SK-N-SH (cell line): ENCODE measurements at regions not wholly inside any gene's neighbourhood (a gene's known extent, or its start where the extent isn't known, plus 50 kb on each side); places are given as distances from the start of the nearest gene placed in this dataset.

ENCODE experiments used
- CTCF ChIA-PET: fragments of 300-600, 350-600 bp; formaldehyde crosslinking; extraction: SDS; loops from one replicate; lab custom pipeline; 2021; lab: Yijun Ruan, JAX
- POLR2A ChIA-PET: fragments of 350-600 bp; sonication (Branson Sonifier 250); formaldehyde crosslinking; extraction: SDS; loops from one replicate; lab custom pipeline; 2020; ENCODE audit warnings: antibody characterized with exemption, inconsistent platforms; lab: Yijun Ruan, JAX
- DNase-seq: peaks from one replicate; pipeline ENCODE4 v3.0.0; 2012
- H2AFZ ChIP-seq: fragments of 200-600 bp; sonication (generic); 2 replicates; pipeline ENCODE4 v1.8.1; 2016; ENCODE audit warnings: antibody characterized with exemption, mild to moderate bottlenecking, low read depth
- H3F3A ChIP-seq: fragments of 200-600 bp; sonication (generic); replicated peaks from 2 replicates; pipeline ENCODE3; 2016; ENCODE audit warnings: antibody characterized with exemption, mild to moderate bottlenecking; ENCODE audit not compliant: insufficient read depth
- H3K27ac ChIP-seq, 2 experiments: fragments of 200-500 bp in 1 of 2; fragments of 200-600 bp in 1 of 2; sonication (Bioruptor generic) in 1 of 2; sonication (generic), shearing (Covaris generic) in 1 of 2; 2 replicates each; pipeline versions ENCODE4 v1.5.1 to v1.6.1; 2014 to 2016; ENCODE audit warnings: low read depth in 2 of 2, inconsistent platforms in 1 of 2, low read length in 1 of 2, mild to moderate bottlenecking in 1 of 2, mixed read lengths in 1 of 2
- H3K27me3 ChIP-seq: fragments of 200-600 bp; sonication (generic), shearing (Covaris generic); 2 replicates; pipeline ENCODE4 v1.6.1; 2016; ENCODE audit warnings: mixed run types; ENCODE audit not compliant: insufficient read depth
- H3K36me3 ChIP-seq, 2 experiments: fragments of 200-500 bp in 1 of 2; fragments of 200-600 bp in 1 of 2; sonication (Bioruptor generic) in 1 of 2; sonication (generic) in 1 of 2; replicated peaks in 1 of 2; 2 replicates each; pipeline versions ENCODE3 to v1.5.1; 2014 to 2016; ENCODE audit warnings: low read length in 1 of 2, mild to moderate bottlenecking in 1 of 2; ENCODE audit not compliant: insufficient read depth in 2 of 2, control insufficient read depth in 1 of 2
- H3K4me1 ChIP-seq, 2 experiments: fragments of 200-500 bp in 1 of 2; fragments of 200-600 bp in 1 of 2; sonication (Bioruptor generic) in 1 of 2; sonication (generic), shearing (Covaris generic) in 1 of 2; 2 replicates each; pipeline versions ENCODE4 v1.5.1 to v1.6.1; 2014 to 2016; ENCODE audit warnings: low read depth in 1 of 2, low read length in 1 of 2, mixed run types in 1 of 2; ENCODE audit not compliant: insufficient read depth in 2 of 2, control insufficient read depth in 1 of 2
- H3K4me2 ChIP-seq: fragments of 200-600 bp; sonication (generic), shearing (Covaris generic); 2 replicates; pipeline ENCODE4 v1.6.1; 2017; ENCODE audit warnings: mixed run types
- H3K4me3 ChIP-seq, 2 experiments: fragments of 200-500 bp in 1 of 2; fragments of 200-600 bp in 1 of 2; sonication (Bioruptor generic) in 1 of 2; sonication (generic), shearing (Covaris generic) in 1 of 2; 2 replicates each; pipeline versions ENCODE4 v1.5.1 to v1.8.1; 2014 to 2016; ENCODE audit warnings: low read depth in 2 of 2, inconsistent platforms in 1 of 2, low read length in 1 of 2, mild to moderate bottlenecking in 1 of 2, mixed read lengths in 1 of 2, moderate library complexity in 1 of 2
- H3K79me2 ChIP-seq: fragments of 200-600 bp; sonication (generic); 2 replicates; pipeline ENCODE4 v1.8.1; 2017; ENCODE audit warnings: mild to moderate bottlenecking; ENCODE audit not compliant: insufficient read depth
- H3K9ac ChIP-seq: fragments of 200-600 bp; sonication (generic); 2 replicates; pipeline ENCODE4 v1.6.1; 2017; ENCODE audit warnings: mixed run types
- H3K9me2 ChIP-seq: fragments of 200-600 bp; sonication (generic); 2 replicates; pipeline ENCODE4 v1.6.1; 2017; ENCODE audit warnings: mixed run types
- H3K9me3 ChIP-seq: fragments of 200-600 bp; sonication (generic); 2 replicates; pipeline ENCODE4 v1.6.1; 2017; ENCODE audit warnings: mixed run types, mild to moderate bottlenecking, moderate library complexity
- H4K20me1 ChIP-seq: fragments of 200-600 bp; sonication (generic); 2 replicates; pipeline ENCODE4 v1.6.1; 2017; ENCODE audit warnings: mild to moderate bottlenecking, mixed run types; ENCODE audit not compliant: insufficient read depth
- CTCF ChIP-seq: fragments of 200-600 bp; sonication (generic); IDR thresholded peaks from 2 replicates; pipeline ENCODE4 v1.6.1; 2017; ENCODE audit warnings: antibody characterized with exemption, mild to moderate bottlenecking, moderate library complexity
- FOSL2 ChIP-seq: IDR thresholded peaks from 2 replicates; pipeline ENCODE4 v1.4.0; 2012; ENCODE audit warnings: low read depth, mild to moderate bottlenecking, moderate library complexity, borderline replicate concordance
- FOXJ3 ChIP-seq: sonication (generic); formaldehyde crosslinking; IDR thresholded peaks from 2 replicates; pipeline ENCODE4 v1.5.1; 2020; ENCODE audit warnings: mild to moderate bottlenecking, missing genetic modification reagents
- FOXM1 ChIP-seq: IDR thresholded peaks from 2 replicates; pipeline ENCODE4 v1.4.0; 2012; ENCODE audit warnings: low read depth, mild to moderate bottlenecking
- MEF2A ChIP-seq: IDR thresholded peaks from 2 replicates; pipeline ENCODE4 v1.4.0; 2012; ENCODE audit warnings: low read depth, borderline replicate concordance
- NRF1 ChIP-seq: IDR thresholded peaks from 2 replicates; pipeline ENCODE4 v1.6.1; 2012; ENCODE audit warnings: low read depth, mild to moderate bottlenecking, low read length
- POLR2AphosphoS5 ChIP-seq: IDR thresholded peaks from 2 replicates; pipeline ENCODE4 v1.6.1; 2012; ENCODE audit warnings: low read depth, low read length
- RAD21 ChIP-seq: IDR thresholded peaks from 2 replicates; pipeline ENCODE4 v1.6.1; 2012; ENCODE audit warnings: mild to moderate bottlenecking, low read length
- RCOR1 ChIP-seq: fragments of 150-350 bp; IDR thresholded peaks from 2 replicates; pipeline ENCODE4 v1.6.1; 2017; ENCODE audit warnings: antibody characterized with exemption, low read length
- SIN3A ChIP-seq: IDR thresholded peaks from 2 replicates; pipeline ENCODE4 v1.6.1; 2012; ENCODE audit warnings: low read depth, mild to moderate bottlenecking, low read length, moderate library complexity, borderline replicate concordance
- SMC3 ChIP-seq: IDR thresholded peaks from 2 replicates; pipeline ENCODE4 v1.6.1; 2012; ENCODE audit warnings: low read depth, low read length, improper control_type of control experiment
- TAF1 ChIP-seq: IDR thresholded peaks from 2 replicates; pipeline ENCODE4 v1.6.1; 2012; ENCODE audit warnings: low read depth, mild to moderate bottlenecking, low read length, moderate library complexity, borderline replicate concordance
- TCF12 ChIP-seq: IDR thresholded peaks from 2 replicates; pipeline ENCODE4 v1.4.0; 2012
- WGBS: methylation state at CpG from one replicate; pipeline ENCODE4 v1.1.6; 2017; ENCODE audit warnings: low lambda C conversion rate; 5-methylcytosine and 5-hydroxymethylcytosine counted together
- TF ChIP-seq, protein P1 (sequence below): fragments of 150-350 bp; IDR thresholded peaks from 2 replicates; pipeline ENCODE4 v1.6.1; 2016; ENCODE audit warnings: mild to moderate bottlenecking, low read depth, low read length

DNA sequence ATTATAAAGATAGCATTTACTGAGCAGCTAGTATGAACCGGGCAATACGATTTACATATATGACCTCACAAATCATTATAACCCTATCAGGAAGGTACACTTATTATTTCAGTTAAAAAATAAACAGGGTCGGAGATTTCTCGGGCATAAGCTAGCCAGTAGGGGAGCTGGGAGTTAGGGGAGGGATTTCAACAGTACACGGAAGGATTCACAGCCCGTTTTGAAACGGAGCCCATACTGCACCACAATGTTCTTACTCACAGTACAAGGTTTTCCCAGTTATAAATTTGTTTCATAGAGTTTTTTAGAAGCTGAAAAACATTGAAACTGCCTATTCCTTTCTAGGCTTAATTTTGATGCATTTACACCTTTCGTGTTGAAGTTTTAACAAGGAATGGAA lies 607.1 kb downstream of the HDGFL1 start:
- DNase-seq, result no peak
- ChIA-PET CTCF (no interaction called here), POLR2A (no interaction called here)
- no peak overlapping the region for H2AFZ ChIP-seq
- no peaks in the 10 kb centered on the region for H3K9me2 ChIP-seq
- H3K9ac ChIP-seq, result no peak overlapping the region
- peaks cover 23% of the 10 kb centered on the region for H3F3A ChIP-seq
- H3K36me3 ChIP-seq, result no peaks in the 10 kb centered on the region
- peaks cover 24 to 39% of the 10 kb centered on the region in 2 experiments; a peak in 3 of 4 replicates for H3K4me1 ChIP-seq
- TF ChIP-seq TCF12 (no peak), RCOR1 (no peak), FOSL2 (no peak), RAD21 (no peak), FOXJ3 (CRISPR knock-in tag) (no peak), SMC3 (no peak), POLR2AphosphoS5 (no peak), TAF1 (no peak), SIN3A (no peak), FOXM1 (no peak), NRF1 (no peak), MEF2A (no peak)
- TF ChIP-seq, protein P1, sequence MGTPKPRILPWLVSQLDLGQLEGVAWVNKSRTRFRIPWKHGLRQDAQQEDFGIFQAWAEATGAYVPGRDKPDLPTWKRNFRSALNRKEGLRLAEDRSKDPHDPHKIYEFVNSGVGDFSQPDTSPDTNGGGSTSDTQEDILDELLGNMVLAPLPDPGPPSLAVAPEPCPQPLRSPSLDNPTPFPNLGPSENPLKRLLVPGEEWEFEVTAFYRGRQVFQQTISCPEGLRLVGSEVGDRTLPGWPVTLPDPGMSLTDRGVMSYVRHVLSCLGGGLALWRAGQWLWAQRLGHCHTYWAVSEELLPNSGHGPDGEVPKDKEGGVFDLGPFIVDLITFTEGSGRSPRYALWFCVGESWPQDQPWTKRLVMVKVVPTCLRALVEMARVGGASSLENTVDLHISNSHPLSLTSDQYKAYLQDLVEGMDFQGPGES, result no peak
- WGBS, result 86% methylated on average over 8 of the region's 8 CpGs
- H3K27me3 ChIP-seq, result no peaks in the 10 kb centered on the region
- peak overlapping the region in 1 of 2 experiments; percentile 71; a peak in 2 of 4 replicates for H3K27ac ChIP-seq
- no peaks in the 10 kb centered on the region for H3K79me2 ChIP-seq
- no peaks in the 10 kb centered on the region for H4K20me1 ChIP-seq
- no peaks in the 10 kb centered on the region for H3K9me3 ChIP-seq
- no peak overlapping the region for H3K4me2 ChIP-seq
- no peak overlapping the region for H3K4me3 ChIP-seq

- CTCF ChIA-PET, result interaction anchor here (0.9 kb wide), 1 partner anchor 89 kb away, joined by 3 read pairs; no protein-coding TSS in a partner anchor
- no peak overlapping the region for H3K9ac ChIP-seq
- H2AFZ ChIP-seq, result no peak overlapping the region
- H3K79me2 ChIP-seq, result no peaks in the 10 kb centered on the region
- POLR2A ChIA-PET, result interaction anchor here (1.3 kb wide), 1 partner anchor 1583 kb away, joined by 5 read pairs; the partner anchor contains the start of gene SOX4
- no peaks in the 10 kb centered on the region for H3K9me2 ChIP-seq
- H3K9me3 ChIP-seq, result no peaks in the 10 kb centered on the region
- H3K4me3 ChIP-seq, result no peak overlapping the region
- H3K36me3 ChIP-seq, result no peaks in the 10 kb centered on the region
- 96% methylated on average over 10 of the region's 11 CpGs for WGBS
- DNase-seq, result no peak
- H3K4me1 ChIP-seq, result peaks cover 24 to 43% of the 10 kb centered on the region in 2 experiments; a peak in 3 of 4 replicates
- H3K4me2 ChIP-seq, result no peak overlapping the region
- peak overlapping the region in 1 of 2 experiments; percentile 71; a peak in 2 of 4 replicates for H3K27ac ChIP-seq
- H3F3A ChIP-seq, result peaks cover 23% of the 10 kb centered on the region
- H4K20me1 ChIP-seq, result no peaks in the 10 kb centered on the region
- H3K27me3 ChIP-seq, result no peaks in the 10 kb centered on the region
- TF ChIP-seq RAD21 (peak; percentile 25; the same call in 1 of the 2 replicates), SMC3 (no peak), CTCF (peak; percentile 23; the same call in 1 of the 2 replicates)
- TF ChIP-seq, all 33 proteins: peak for 2
Observed at GRCh38 chr6:23176883-23177282, 607.5 kb downstream of the HDGFL1 start.
